GM12865 (cell line): ENCODE measurements at regions not wholly inside any gene's neighbourhood (a gene's known extent, or its start where the extent isn't known, plus 50 kb on each side); places are given as distances from the start of the nearest gene placed in this dataset.
"Not testable (repeated sequence)": the region's sequence is repeated elsewhere in the genome, so short reads cannot be mapped to it uniquely, and the experiment has no call there.

ENCODE experiments used
- DNase-seq: peaks from one replicate; pipeline ENCODE4 v3.0.0; 2010; ENCODE audit warnings: low read depth
- H3K4me3 ChIP-seq: 2 replicates; pipeline ENCODE4 v1.5.1; 2011; ENCODE audit warnings: mild to moderate bottlenecking, low read depth, low read length, control low read depth
- CTCF ChIP-seq: IDR thresholded peaks from 2 replicates; pipeline ENCODE4 v1.5.1; 2011; ENCODE audit warnings: low read length, control low read depth, low read depth, inconsistent platforms; ENCODE audit not compliant: insufficient read depth; ENCODE audit errors: missing control alignments

- H3K4me3 ChIP-seq, result peak overlapping the region; percentile 3; the same call in 1 of the 2 replicates
- no peak for TF ChIP-seq CTCF
- DNase-seq, result peak; percentile 89
Observed at GRCh38 chr2:12008425-12009061, 262.1 kb downstream of the LPIN1 start.

GRCh38 chr2:12009323-12009905 lies 263.0 kb downstream of the LPIN1 start:
- TF ChIP-seq CTCF, result no peak

GRCh38 chr2:12010059-12010458 lies 263.6 kb downstream of the LPIN1 start:
- no peak overlapping the region for H3K4me3 ChIP-seq
- no peak for DNase-seq
- no peak for TF ChIP-seq CTCF

More at GRCh38 chr2:12009323-12009905, 263.0 kb downstream of the LPIN1 start:
- no peak for DNase-seq
- H3K4me3 ChIP-seq, result no peak overlapping the region; the same call in 1 of the 2 replicates

- no peak for TF ChIP-seq CTCF
- H3K4me3 ChIP-seq, result no peak overlapping the region
- DNase-seq, result no peak
Observed at GRCh38 chr2:12010779-12011178, 264.3 kb downstream of the LPIN1 start.

- no peak overlapping the region for H3K4me3 ChIP-seq
- TF ChIP-seq CTCF, result no peak
- no peak for DNase-seq
Observed at GRCh38 chr2:12014088-12014960, 267.9 kb downstream of the LPIN1 start.

- no peak for TF ChIP-seq CTCF
- H3K4me3 ChIP-seq, result no peak overlapping the region
- no peak for DNase-seq
Observed at GRCh38 chr2:12017499-12018157, 271.2 kb downstream of the LPIN1 start.

- DNase-seq, H3K4me3 ChIP-seq: not testable (repeated sequence)
Observed at GRCh38 chr2:12018726-12019125, 272.3 kb downstream of the LPIN1 start.
